IMR-90 (cell line): ENCODE measurements at regions not wholly inside any gene's neighbourhood (a gene's known extent, or its start where the extent isn't known, plus 50 kb on each side); places are given as distances from the start of the nearest gene placed in this dataset.

Source experiments
- ATAC-seq: fragments of 200-7000 bp; cut with Tn5 transposase; 2 replicates; pipeline ENCODE4 v1.9.1; 2020; ENCODE audit warnings: low read depth, mild to moderate bottlenecking, moderate library complexity
- BruUV-seq: library from RNA; stranded (reverse); fragments of 400-500 nt; replicated peaks from 2 replicates; lab custom pipeline; 2021; lab: Mats Ljungman, UMichigan
- CTCF ChIA-PET: fragments of 300-600 bp; formaldehyde crosslinking; extraction: SDS; loops from one replicate; lab custom pipeline; 2021; ENCODE audit warnings: antibody characterized with exemption; lab: Yijun Ruan, JAX
- POLR2A ChIA-PET: fragments of 300-600 bp; sonication (Branson Sonifier 250); formaldehyde crosslinking; loops from one replicate; lab custom pipeline; 2022; ENCODE audit warnings: antibody characterized with exemption; ENCODE audit not compliant: unreplicated experiment; lab: Charles Lee
- DNase-seq: peaks from one replicate; pipeline ENCODE4 v3.0.0; 2013
- H2AFZ ChIP-seq: replicated peaks from 2 replicates; pipeline ENCODE3; 2013; ENCODE audit warnings: low read length, mild to moderate bottlenecking; ENCODE audit not compliant: poor library complexity
- H2AK5ac ChIP-seq: 2 replicates; pipeline ENCODE4 v1.6.1; 2013; ENCODE audit warnings: low read depth, low read length, inconsistent platforms
- H2AK9ac ChIP-seq: replicated peaks from 2 replicates; pipeline ENCODE3; 2013; ENCODE audit warnings: mild to moderate bottlenecking, low read depth, low read length, moderate library complexity; ENCODE audit not compliant: poor library complexity
- H2BK120ac ChIP-seq: 2 replicates; pipeline ENCODE4 v1.6.1; 2013; ENCODE audit warnings: low read depth, low read length, inconsistent platforms
- H2BK15ac ChIP-seq: 3 replicates; pipeline ENCODE4 v1.6.1; 2013; ENCODE audit warnings: low read depth, low read length, inconsistent platforms
- H2BK20ac ChIP-seq: 2 replicates; pipeline ENCODE4 v1.6.1; 2013; ENCODE audit warnings: low read depth, mild to moderate bottlenecking, inconsistent platforms, low read length, moderate library complexity
- H2BK5ac ChIP-seq: 2 replicates; pipeline ENCODE4 v1.6.1; 2013; ENCODE audit warnings: mild to moderate bottlenecking, low read depth, low read length, inconsistent platforms; ENCODE audit not compliant: poor library complexity, severe bottlenecking
- H3K14ac ChIP-seq: replicated peaks from 2 replicates; pipeline ENCODE4 v1.6.1; 2013; ENCODE audit warnings: low read depth, low read length, inconsistent platforms
- H3K18ac ChIP-seq: 2 replicates; pipeline ENCODE4 v1.6.1; 2013; ENCODE audit warnings: low read depth, low read length, control low read depth
- H3K23ac ChIP-seq: 2 replicates; pipeline ENCODE4 v1.6.1; 2013; ENCODE audit warnings: low read depth, low read length, inconsistent platforms
- H3K27ac ChIP-seq: 2 replicates; pipeline ENCODE4 v1.5.1; 2013; ENCODE audit warnings: mild to moderate bottlenecking, control low read depth, low read length; ENCODE audit not compliant: insufficient read depth
- H3K27me3 ChIP-seq: 2 replicates; pipeline ENCODE4 v1.6.1; 2013; ENCODE audit warnings: low read length; ENCODE audit not compliant: control insufficient read depth, insufficient read depth
- H3K36me3 ChIP-seq: 2 replicates; pipeline ENCODE4 v1.6.1; 2013; ENCODE audit warnings: low read length, mixed read lengths; ENCODE audit not compliant: control insufficient read depth, insufficient read depth
- H3K4ac ChIP-seq: 2 replicates; pipeline ENCODE4 v1.6.1; 2013; ENCODE audit warnings: low read depth, low read length, inconsistent platforms
- H3K4me1 ChIP-seq: 2 replicates; pipeline ENCODE4 v1.6.1; 2013; ENCODE audit warnings: low read length, mixed read lengths; ENCODE audit not compliant: control insufficient read depth, insufficient read depth
- H3K4me2 ChIP-seq: 2 replicates; pipeline ENCODE4 v1.6.1; 2013; ENCODE audit warnings: low read depth, mild to moderate bottlenecking, control low read depth, low read length, moderate library complexity
- H3K4me3 ChIP-seq: 2 replicates; pipeline ENCODE4 v1.5.1; 2013; ENCODE audit warnings: low read depth, mild to moderate bottlenecking, control low read depth, low read length, moderate library complexity; ENCODE audit not compliant: insufficient read depth
- H3K56ac ChIP-seq: 2 replicates; pipeline ENCODE4 v1.6.1; 2013; ENCODE audit warnings: low read length, inconsistent platforms; ENCODE audit not compliant: insufficient read depth; ENCODE audit errors: extremely low read depth
- H3K79me1 ChIP-seq, 2 experiments: 2 replicates each; pipeline ENCODE4 v1.6.1; 2013; ENCODE audit warnings: low read length in 2 of 2, inconsistent platforms in 1 of 2, low read depth in 1 of 2
- H3K9ac ChIP-seq: 2 replicates; pipeline ENCODE4 v1.6.1; 2013; ENCODE audit warnings: low read depth, low read length, control low read depth
- H3K9me1 ChIP-seq: 2 replicates; pipeline ENCODE4 v1.6.1; 2013; ENCODE audit warnings: low read length, inconsistent platforms; ENCODE audit not compliant: insufficient read depth
- H3K9me3 ChIP-seq: 2 replicates; pipeline ENCODE4 v1.6.1; 2013; ENCODE audit warnings: low read length; ENCODE audit not compliant: control insufficient read depth, insufficient read depth
- H4K20me1 ChIP-seq: 2 replicates; pipeline ENCODE4 v1.6.1; 2013; ENCODE audit warnings: low read length, inconsistent platforms; ENCODE audit not compliant: insufficient read depth
- H4K5ac ChIP-seq: 2 replicates; pipeline ENCODE4 v1.6.1; 2013; ENCODE audit warnings: mild to moderate bottlenecking, low read depth, low read length, control low read depth
- H4K8ac ChIP-seq, 2 experiments: 2 replicates each; pipeline ENCODE4 v1.6.1; 2013; ENCODE audit warnings: low read depth in 2 of 2, low read length in 2 of 2, control low read depth in 1 of 2, inconsistent platforms in 1 of 2
- H4K91ac ChIP-seq: 2 replicates; pipeline ENCODE4 v1.6.1; 2013; ENCODE audit warnings: low read depth, low read length, inconsistent platforms; ENCODE audit not compliant: insufficient read depth
- CHD1 ChIP-seq: IDR thresholded peaks from 2 replicates; pipeline ENCODE4 v1.6.1; 2012; ENCODE audit warnings: low read depth, low read length, improper control_type of control experiment
- CTCF ChIP-seq: conservative IDR thresholded peaks from 2 replicates; pipeline ENCODE4 v1.5.1; 2012; ENCODE audit warnings: mild to moderate bottlenecking, low read depth, low read length, improper control_type of control experiment
- ELK1 ChIP-seq: fragments of 150-350 bp; IDR thresholded peaks from 2 replicates; pipeline ENCODE4 v1.6.1; 2016; ENCODE audit warnings: low read depth, mild to moderate bottlenecking, low read length, moderate library complexity, borderline replicate concordance
- FOS ChIP-seq: fragments of 150-350 bp; IDR thresholded peaks from 2 replicates; pipeline ENCODE4 v1.6.1; 2016; ENCODE audit warnings: low read depth, low read length
- MAFK ChIP-seq: IDR thresholded peaks from 2 replicates; pipeline ENCODE4 v1.6.1; 2012; ENCODE audit warnings: low read depth, low read length, improper control_type of control experiment
- MAZ ChIP-seq: IDR thresholded peaks from 2 replicates; pipeline ENCODE4 v1.6.1; 2012; ENCODE audit warnings: low read depth, mild to moderate bottlenecking, low read length, improper control_type of control experiment, moderate library complexity, borderline replicate concordance
- MXI1 ChIP-seq: IDR thresholded peaks from 2 replicates; pipeline ENCODE4 v1.6.1; 2012; ENCODE audit warnings: low read depth, mild to moderate bottlenecking, low read length, moderate library complexity, borderline replicate concordance
- NFE2L2 ChIP-seq: fragments of 150-350 bp; IDR thresholded peaks from 2 replicates; pipeline ENCODE4 v1.6.1; 2016; ENCODE audit warnings: low read depth, mild to moderate bottlenecking, low read length
- RCOR1 ChIP-seq: IDR thresholded peaks from 2 replicates; pipeline ENCODE4 v1.6.1; 2012; ENCODE audit warnings: mild to moderate bottlenecking, low read length, improper control_type of control experiment; ENCODE audit not compliant: insufficient replicate concordance
- RFX5 ChIP-seq: IDR thresholded peaks from 2 replicates; pipeline ENCODE4 v1.8.0; 2012; ENCODE audit warnings: low read depth, mild to moderate bottlenecking, low read length, moderate library complexity
- SMC3 ChIP-seq: fragments of 150-350 bp; IDR thresholded peaks from 2 replicates; pipeline ENCODE4 v1.6.1; 2016; ENCODE audit warnings: low read depth, mild to moderate bottlenecking, antibody characterized with exemption, low read length, moderate library complexity
- WGBS, 2 experiments: methylation state at CpG; one replicate each; pipeline versions ENCODE4 v1.1.5 to v1.1.7; 2013; ENCODE audit warnings: missing lambda C conversion rate in 2 of 2; ENCODE audit not compliant: insufficient read length in 1 of 2; ENCODE audit errors: extremely low coverage in 2 of 2; 5-methylcytosine and 5-hydroxymethylcytosine counted together
- dilution Hi-C: fragments of 300-500 bp; cut with HindIII; formaldehyde crosslinking; loops from one replicate; pipeline ENCODE4 v1.14.3; 2018; ENCODE audit warnings: low sequenced_read_pairs; ENCODE audit not compliant: unreplicated experiment
- in situ Hi-C: fragments of 300-500 bp; cut with MboI; formaldehyde crosslinking; loops from 3 replicates; pipeline ENCODE4 v1.14.3; 2019; ENCODE audit warnings: low sequenced_read_pairs, inconsistent platforms, mixed read lengths
- intact Hi-C: fragments of 100-400 bp; cut with micrococcal nuclease; formaldehyde crosslinking; loops from 2 replicates; pipeline ENCODE4 v1.10.0; 2022

- no CpG with 5 or more reads among the region's 1 CpG for WGBS, 2 experiments
- TF ChIP-seq ELK1, result no peak
- TF ChIP-seq CHD1, result no peak
- TF ChIP-seq NFE2L2, result no peak
- TF ChIP-seq CTCF, result no peak
- TF ChIP-seq FOS, result no peak
- TF ChIP-seq RCOR1, result no peak
- TF ChIP-seq MAFK, result no peak
- TF ChIP-seq MAZ, result no peak
- no peak for TF ChIP-seq MXI1
- TF ChIP-seq RFX5, result no peak
- TF ChIP-seq SMC3, result no peak
- no peaks in the 10 kb centered on the region for H3K79me1 ChIP-seq
- no peak for ATAC-seq
- no peak overlapping the region for H3K4me2 ChIP-seq
- H4K91ac ChIP-seq, result no peak overlapping the region
- H4K8ac ChIP-seq, result no peak overlapping the region
- no peaks in the 10 kb centered on the region for H3K9me1 ChIP-seq
- H3K9ac ChIP-seq, result no peak overlapping the region
- H3K23ac ChIP-seq, result no peak overlapping the region
- POLR2A ChIA-PET, result no interaction called here
- H2BK20ac ChIP-seq, result no peak overlapping the region
- H2AFZ ChIP-seq, result no peak overlapping the region
- no peak for DNase-seq
- H3K4me3 ChIP-seq, result no peak overlapping the region
- dilution Hi-C loops, result no loop called here
- H3K18ac ChIP-seq, result no peak overlapping the region
- H3K36me3 ChIP-seq, result no peaks in the 10 kb centered on the region
- H2BK120ac ChIP-seq, result no peak overlapping the region
- CTCF ChIA-PET, result no interaction called here
- no peak overlapping the region for H3K14ac ChIP-seq
- in situ Hi-C loops, result no loop called here
- H4K5ac ChIP-seq, result no peak overlapping the region
- H4K20me1 ChIP-seq, result no peaks in the 10 kb centered on the region
- intact Hi-C loops, result no loop called here
- no peaks in the 10 kb centered on the region for H3K27me3 ChIP-seq
- no peak overlapping the region for H2AK5ac ChIP-seq
- no peaks in the 10 kb centered on the region for H3K4me1 ChIP-seq
- no peak overlapping the region for H3K27ac ChIP-seq
- H3K9me3 ChIP-seq, result no peaks in the 10 kb centered on the region
- H2AK9ac ChIP-seq, result no peak overlapping the region
- BruUV-seq, result no TSS peak
- no peak overlapping the region for H3K4ac ChIP-seq
- H3K56ac ChIP-seq, result no peak overlapping the region
- H2BK5ac ChIP-seq, result no peak overlapping the region
- no peak overlapping the region for H2BK15ac ChIP-seq
These were observed 324.7 kb upstream of the FAM47C start for GRCh38 chrX:36683507-36683906.
